Gastroesophageal sphincter (tissue), 3 donors: ENCODE measurements at regions not wholly inside any gene's neighbourhood (a gene's known extent, or its start where the extent isn't known, plus 50 kb on each side); places are given as distances from the start of the nearest gene placed in this dataset.

Experiments
- POLR2AphosphoS5 ChIP-seq: sonication (generic); formaldehyde crosslinking; IDR thresholded peaks from one replicate; pipeline ENCODE4 v1.6.1; 2017; ENCODE audit warnings: antibody characterized with exemption
- TF ChIP-seq, protein P1 (sequence below), 4 experiments: fragments of 200-600 bp in 2 of 4; fragments of 450-650 bp in 2 of 4; sonication (generic) in 1 of 4; IDR thresholded peaks; one replicate each; pipeline ENCODE4 v1.5.1; 2017 to 2019; ENCODE audit warnings: antibody characterized with exemption in 4 of 4, mild to moderate bottlenecking in 2 of 4, moderate library complexity in 2 of 4

DNA sequence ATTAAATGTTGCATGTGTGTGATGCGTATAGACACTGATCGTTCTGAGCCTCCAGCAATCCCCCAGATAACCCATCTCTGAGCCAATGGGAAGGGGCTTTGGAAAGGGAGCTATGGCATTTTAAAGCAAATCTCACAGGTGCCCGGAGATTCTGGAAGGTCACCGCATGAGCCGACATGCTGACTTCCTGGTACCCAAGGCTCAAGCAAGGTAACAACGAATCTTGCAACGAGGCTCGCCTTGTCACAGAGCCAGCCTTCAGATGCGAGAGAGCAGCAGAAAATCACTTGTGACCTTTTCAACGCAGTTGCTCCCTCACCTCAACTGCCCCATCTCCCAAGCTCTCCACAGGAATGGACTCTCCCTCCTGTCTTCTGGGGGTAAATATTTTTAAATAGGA, 154.8 kb upstream of the CDH5 start:
- TF ChIP-seq, protein P1, sequence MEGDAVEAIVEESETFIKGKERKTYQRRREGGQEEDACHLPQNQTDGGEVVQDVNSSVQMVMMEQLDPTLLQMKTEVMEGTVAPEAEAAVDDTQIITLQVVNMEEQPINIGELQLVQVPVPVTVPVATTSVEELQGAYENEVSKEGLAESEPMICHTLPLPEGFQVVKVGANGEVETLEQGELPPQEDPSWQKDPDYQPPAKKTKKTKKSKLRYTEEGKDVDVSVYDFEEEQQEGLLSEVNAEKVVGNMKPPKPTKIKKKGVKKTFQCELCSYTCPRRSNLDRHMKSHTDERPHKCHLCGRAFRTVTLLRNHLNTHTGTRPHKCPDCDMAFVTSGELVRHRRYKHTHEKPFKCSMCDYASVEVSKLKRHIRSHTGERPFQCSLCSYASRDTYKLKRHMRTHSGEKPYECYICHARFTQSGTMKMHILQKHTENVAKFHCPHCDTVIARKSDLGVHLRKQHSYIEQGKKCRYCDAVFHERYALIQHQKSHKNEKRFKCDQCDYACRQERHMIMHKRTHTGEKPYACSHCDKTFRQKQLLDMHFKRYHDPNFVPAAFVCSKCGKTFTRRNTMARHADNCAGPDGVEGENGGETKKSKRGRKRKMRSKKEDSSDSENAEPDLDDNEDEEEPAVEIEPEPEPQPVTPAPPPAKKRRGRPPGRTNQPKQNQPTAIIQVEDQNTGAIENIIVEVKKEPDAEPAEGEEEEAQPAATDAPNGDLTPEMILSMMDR (IDR thresholded peaks at IDR 0.05), result no peak
- TF ChIP-seq POLR2AphosphoS5, result no peak
